Tibial nerve (tissue), 3 donors: ENCODE measurements at regions not wholly inside any gene's neighbourhood (a gene's known extent, or its start where the extent isn't known, plus 50 kb on each side); places are given as distances from the start of the nearest gene placed in this dataset.

ENCODE experiments used
- CTCF ChIP-seq, 5 experiments: fragments of 200-600 bp in 3 of 5; fragments of 450-650 bp in 2 of 5; sonication (generic) in 3 of 5; IDR thresholded peaks; one replicate each; pipeline ENCODE4 v1.5.1; 2016 to 2019; ENCODE audit warnings: antibody characterized with exemption in 5 of 5, mild to moderate bottlenecking in 3 of 5, moderate library complexity in 2 of 5
- POLR2A ChIP-seq, 2 donors: fragments of 450-650 bp; IDR thresholded peaks; one replicate each; pipeline ENCODE4 v1.6.1; 2017; ENCODE audit warnings: antibody characterized with exemption in 2 of 2, mild to moderate bottlenecking in 2 of 2, moderate library complexity in 2 of 2

GRCh38 chr1:188295157-188295556 lies 1466.4 kb downstream of the PLA2G4A start:
- TF ChIP-seq CTCF (IDR thresholded peaks at IDR 0.05) (no peak), POLR2A (IDR thresholded peaks at IDR 0.05) (no peak)
